ENCODE measurements at regions not wholly inside any gene's neighbourhood (a gene's known extent, or its start where the extent isn't known, plus 50 kb on each side); places are given as distances from the start of the nearest gene placed in this dataset.

DNA sequence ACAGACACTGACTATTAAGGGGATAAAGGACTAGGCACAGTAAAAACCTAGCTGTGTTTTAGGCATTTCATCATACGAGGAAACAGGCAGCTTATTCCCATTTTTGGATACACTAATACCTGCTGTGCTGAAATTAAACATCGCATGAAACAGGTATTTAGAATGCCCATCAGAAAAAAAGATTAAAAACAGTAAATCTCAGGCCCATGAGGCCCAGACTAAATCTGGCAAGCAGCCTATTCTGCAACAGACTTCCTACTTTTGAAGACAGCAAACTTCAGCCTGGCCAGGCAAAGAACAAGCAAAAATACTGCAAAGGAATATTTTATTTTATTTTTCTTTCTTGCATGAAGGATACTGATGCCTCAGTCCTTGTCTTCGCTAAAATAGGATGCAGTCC, 240.2 kb downstream of the LMO4 start:
- DNase-seq: no peak

- DNase-seq: no peak
Observed at GRCh38 chr1:87572008-87572407, 243.3 kb downstream of the LMO4 start.

DNA sequence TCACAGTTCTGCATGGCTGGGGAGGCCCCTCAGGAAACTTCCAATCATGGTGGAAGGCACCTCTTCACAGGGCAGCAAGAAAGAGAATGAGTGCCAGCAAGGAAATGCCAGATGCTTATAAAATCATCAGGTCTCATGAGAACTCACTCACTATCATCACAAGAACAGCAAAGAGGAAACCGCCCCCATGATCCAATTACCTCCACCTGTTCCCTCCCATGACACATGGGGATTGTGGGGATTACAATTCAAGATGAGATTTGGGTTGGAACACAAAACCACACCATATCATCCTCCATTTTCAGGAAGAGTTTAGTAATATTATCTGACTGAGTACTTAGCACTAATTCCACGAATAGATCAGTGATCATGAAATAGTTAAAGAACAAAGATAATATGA, 244.2 kb downstream of the LMO4 start:
- DNase-seq: no peak

DNA sequence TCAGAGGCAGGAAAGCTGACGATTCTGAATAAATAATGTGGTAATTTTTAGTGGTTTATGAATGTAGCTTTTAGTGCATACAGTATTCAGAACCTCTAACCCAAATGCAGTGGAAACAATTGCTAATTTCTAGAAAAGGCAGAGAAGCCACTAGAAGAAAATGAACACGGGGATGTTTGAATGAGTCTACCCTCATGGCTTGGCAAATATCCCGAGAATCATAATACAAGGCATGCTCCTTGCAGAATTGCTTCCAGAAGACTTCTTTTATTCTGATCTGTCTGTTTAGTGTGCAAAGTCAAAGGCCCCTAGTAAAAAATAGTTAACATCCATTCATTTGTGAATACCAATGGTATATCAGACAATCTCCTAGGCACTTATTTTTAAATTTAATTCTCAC, 246.8 kb downstream of the LMO4 start:
- DNase-seq: no peak

DNA sequence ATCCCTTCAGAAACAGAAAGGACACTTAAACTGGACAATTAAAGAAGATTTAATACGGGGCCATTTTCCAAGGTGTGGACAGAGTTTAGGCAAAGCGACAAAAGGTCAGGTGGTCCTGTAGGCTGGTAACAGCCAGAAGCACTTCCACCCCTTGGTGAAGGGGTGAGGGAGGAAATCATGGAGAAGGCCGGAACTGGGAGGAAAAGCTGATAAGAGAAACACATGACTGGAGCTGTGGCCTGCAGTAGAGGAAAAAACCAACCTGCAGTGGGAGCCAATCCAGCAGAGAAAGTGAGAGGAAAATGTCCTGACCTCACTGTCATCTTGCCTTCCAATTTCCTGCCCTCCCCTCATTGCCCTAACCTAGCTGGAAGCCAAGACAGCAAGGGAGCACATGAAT, 249.8 kb downstream of the LMO4 start:
- DNase-seq: no peak

- DNase-seq: no peak
Observed at GRCh38 chr1:87583459-87583858, 254.8 kb downstream of the LMO4 start.

- no peak for DNase-seq
Observed at GRCh38 chr1:87584586-87584985, 255.9 kb downstream of the LMO4 start.

- DNase-seq: no peak
Observed at GRCh38 chr1:87586501-87586900, 257.8 kb downstream of the LMO4 start.

- DNase-seq: no peak
Observed at GRCh38 chr1:87588495-87588894, 259.8 kb downstream of the LMO4 start.

DNA sequence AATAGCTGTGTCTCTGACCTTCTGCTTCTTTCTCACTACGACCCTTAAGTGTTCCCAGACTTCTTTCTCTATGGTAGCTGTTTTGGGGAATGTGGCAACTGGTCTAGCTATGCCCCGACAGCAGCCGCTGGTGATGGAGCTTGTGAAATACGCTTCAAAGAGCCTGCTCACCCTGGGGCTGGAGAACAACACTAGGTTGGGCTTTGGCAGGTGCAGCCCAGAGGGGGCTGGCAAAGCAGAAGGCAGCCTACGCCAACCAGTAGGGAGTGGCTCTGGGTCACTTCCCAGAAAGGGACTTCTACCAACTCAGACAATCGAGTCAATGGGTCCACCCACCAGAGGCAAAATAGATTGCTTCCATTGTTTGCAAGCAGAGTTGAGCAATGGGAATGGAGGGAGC, 262.8 kb downstream of the LMO4 start:
- DNase-seq: no peak

GRCh38 chr1:87592156-87592555, 263.5 kb downstream of the LMO4 start:
- no peak for DNase-seq

GRCh38 chr1:87594736-87595383, 266.2 kb downstream of the LMO4 start:
- DNase-seq: no peak

- no peak for DNase-seq
Observed at GRCh38 chr1:87595384-87595781, 266.7 kb downstream of the LMO4 start.

DNA sequence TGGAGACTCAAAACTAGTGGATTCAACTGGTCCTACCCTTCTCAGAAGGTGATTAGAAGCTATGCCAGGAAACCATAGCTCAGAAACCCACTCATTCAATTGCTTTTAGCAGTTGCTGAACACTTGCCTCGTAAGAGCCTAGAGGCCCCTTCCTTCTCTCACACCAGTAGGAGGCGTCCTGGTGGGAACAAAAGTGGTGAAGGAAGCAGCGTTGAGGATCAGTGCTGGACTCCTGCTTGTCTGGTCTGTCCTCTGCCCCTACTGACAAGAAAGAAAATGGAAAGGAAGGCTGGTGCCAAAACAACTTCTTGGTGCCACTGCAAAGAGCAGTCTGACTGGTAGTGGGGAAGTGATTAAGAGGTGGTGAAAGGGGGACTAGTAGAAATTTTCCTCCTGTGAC, 269.7 kb downstream of the LMO4 start:
- DNase-seq: no peak

DNA sequence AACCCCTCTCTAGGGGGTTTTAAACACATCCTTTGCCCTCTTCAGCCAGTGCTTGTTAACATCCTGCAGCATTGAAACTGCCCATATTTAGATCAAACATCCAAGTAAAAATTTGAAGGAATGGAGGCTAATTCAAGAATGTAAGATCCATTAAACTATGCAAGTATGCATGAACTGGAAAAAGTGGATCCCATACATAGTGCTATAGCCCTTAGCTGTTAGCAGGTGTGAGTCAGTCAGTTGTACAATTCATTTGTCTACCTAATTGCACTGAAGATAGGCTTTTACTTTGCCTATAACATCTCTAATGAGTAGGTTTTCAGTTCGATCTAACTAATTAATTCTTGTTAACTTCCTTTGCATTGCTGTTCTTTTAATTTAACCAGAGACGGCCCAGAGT, 270.9 kb downstream of the LMO4 start:
- no peak for DNase-seq

DNA sequence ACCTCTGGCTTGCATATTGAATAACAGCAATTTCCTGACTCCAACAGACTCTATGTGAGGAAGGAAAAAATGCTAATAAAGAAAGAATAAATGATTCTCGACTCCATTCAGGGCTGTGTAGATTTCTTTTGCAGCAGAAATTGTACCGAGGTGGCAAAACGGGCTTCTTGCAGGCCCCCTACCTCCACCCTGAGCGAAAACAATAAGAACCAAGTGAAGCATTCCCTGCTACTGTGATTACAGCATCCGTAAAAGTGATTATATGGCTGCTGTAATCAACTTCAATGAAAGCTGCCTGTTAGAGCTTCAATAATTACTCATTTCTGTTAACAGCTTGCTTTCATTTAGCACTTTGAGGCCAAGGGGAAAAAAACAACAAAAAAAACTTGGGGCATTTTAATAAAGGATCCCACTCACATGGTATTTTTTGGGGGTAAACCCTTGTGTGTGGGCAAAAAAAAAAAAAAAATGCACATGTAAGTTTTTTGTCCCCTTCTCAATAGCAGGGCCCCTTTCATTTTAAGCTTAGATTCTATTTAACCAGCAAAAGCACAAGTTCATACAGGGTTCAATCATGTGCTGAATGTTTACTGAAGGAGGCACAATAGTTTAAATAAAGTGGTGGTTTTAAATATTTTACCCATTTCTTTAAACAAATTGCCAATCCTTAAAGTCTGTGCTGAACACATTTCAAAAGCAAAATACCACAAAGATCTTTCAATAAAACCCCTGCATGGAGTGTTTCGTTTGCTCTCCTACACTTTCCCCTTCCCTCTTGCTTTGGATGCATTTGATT, 271.6 kb downstream of the LMO4 start:
- no peak for DNase-seq

GRCh38 chr1:87600854-87601253, 272.2 kb downstream of the LMO4 start:
- DNase-seq: no peak

DNA sequence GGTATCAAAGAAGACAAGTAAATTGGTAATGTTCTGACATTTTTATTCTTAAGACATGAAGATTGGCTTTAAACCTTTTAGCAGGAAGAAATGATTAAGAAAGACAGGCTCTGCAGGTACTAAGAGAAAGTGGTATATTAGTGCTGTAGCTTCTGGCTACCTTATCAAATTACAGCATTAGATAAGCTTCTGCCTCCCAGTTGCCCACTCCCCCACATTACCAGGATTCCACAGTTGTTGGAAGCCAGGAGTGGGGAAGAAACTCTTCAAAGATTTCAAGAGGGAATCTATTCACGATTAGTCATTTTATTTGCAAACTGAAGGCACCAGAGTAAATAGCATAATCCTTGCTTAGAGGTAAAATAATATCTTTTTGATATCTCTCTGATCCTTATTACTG, 274.9 kb downstream of the LMO4 start:
- no peak for DNase-seq

DNA sequence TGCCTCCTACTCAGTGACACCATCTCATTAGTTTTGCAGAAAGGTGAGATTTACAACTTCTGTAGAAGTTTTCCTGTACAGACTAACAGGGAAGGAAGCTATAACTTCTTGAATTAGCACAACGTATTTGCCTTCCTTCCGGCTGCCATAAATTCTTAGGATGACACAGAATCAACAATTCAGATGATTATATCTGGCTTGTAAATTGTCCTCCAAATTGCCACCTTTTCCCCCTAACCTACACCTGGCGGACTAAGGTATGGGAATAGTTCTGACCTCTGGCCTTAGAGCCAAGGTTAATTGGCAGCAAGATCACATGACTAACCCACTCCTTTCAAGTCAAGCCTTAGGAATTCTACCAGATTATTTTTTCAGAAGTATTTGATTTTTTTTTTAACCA, 284.3 kb downstream of the LMO4 start:
- no peak for DNase-seq

DNA sequence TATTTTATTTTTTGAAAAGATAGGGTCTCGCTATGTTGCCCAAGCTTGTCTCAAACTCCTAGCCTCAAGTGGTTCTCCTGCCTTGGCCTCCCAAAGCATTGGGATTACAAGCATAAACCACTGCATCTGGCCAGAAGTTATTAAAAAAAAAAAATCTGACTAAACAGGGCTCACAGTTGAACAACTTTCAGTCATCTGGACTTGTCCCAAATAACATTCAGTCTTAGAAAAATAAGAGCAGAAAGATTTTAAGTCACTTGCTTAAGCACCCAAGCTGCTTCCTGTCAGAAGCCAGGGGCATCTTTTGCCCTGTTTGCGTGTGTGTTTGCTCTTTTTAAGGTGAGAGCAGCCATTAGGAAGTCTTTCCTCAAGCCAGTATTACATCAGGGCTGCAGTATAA, 286.8 kb downstream of the LMO4 start:
- no peak for DNase-seq

DNA sequence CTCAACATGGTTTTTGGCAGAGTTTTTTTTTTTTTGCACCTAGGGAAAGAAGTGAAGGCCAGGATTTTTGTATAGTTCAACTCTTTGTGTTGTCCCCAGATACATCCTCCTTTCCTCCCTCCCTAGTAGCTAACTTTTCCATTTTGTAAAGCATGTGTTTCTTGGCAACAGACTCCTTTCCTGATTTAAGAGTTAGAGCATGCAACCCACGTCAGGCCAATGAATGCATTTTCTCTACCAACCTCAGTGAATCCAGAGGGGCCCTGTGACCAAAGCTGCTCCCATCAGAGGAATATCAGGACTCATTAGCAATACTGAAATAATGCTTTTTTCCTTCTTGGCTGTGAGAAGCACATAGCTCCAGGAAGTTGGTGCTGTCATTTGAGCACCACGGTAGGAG, 287.2 kb downstream of the LMO4 start:
- DNase-seq: no peak

DNA sequence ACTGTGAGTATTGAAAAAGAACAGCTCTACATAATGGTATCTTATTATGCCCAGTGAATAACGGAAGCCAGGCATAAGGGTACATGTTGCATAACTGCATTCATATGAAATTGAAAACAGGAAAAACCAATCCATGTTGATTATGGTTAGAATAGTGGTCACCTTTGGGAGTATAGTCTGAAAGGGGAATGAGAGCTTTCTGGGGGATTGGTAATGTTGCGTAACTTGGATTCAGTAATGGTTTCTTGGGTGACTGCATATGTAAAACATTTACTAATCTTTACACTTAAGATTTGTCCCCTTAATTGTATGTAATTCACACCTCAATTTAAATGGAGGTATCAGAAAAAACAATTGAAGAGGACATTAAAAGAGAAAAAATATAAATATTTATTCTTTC, 292.1 kb downstream of the LMO4 start:
- no peak for DNase-seq

- no peak for DNase-seq
Observed at GRCh38 chr1:87629673-87630072, 301.0 kb downstream of the LMO4 start.

DNA sequence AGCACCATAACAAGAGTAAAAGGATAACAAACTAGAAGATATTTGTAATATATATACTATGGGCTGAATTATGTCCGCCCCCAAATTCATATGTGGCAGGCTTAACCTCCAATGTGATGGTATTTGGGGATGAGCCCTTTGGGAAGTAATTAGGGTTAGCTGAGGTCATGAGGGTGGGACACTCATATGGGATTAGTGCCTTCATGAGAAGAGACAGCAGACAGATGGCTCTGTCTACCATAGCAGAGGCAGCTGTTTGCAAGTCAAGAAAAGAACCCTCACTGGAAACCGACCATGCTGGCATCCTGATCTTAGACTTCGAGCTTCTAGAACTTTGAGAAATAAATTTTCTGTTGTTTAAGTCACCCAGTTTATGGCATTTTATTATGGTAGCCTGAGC, 303.6 kb downstream of the LMO4 start:
- DNase-seq: no peak

All from kidney glomerular epithelial cell (primary cell).